ENCODE measurements at regions not wholly inside any gene's neighbourhood (a gene's known extent, or its start where the extent isn't known, plus 50 kb on each side); places are given as distances from the start of the nearest gene placed in this dataset.

- Histone ChIP-seq H3K4me1 (no peaks in the 10 kb centered on the region), H3K27ac (replicated peaks in 1 of 4) (no peak overlapping the region), H3K4me3 (no peak overlapping the region), H3K9me3 (no peaks in the 10 kb centered on the region), H3K27me3 (no peaks in the 10 kb centered on the region), H3K36me3 (no peaks in the 10 kb centered on the region)
- WGBS: 84% methylated on average over 6 of the region's 6 CpGs
- intact Hi-C loops (cut with DNase I): no loop called here
- DNase-seq (ENCODE audit: extremely low spot score): no peak
- TF ChIP-seq POLR2AphosphoS5 (IDR thresholded peaks at IDR 0.05) (no peak), EP300 (IDR thresholded peaks at IDR 0.05) (no peak), CTCF (IDR thresholded peaks at IDR 0.05) (no peak), POLR2A (IDR thresholded peaks at IDR 0.05; ENCODE audit: low read depth) (no peak)
Measured at GRCh38 chr2:228786901-228787300, 484.2 kb downstream of the PID1 start.

DNA sequence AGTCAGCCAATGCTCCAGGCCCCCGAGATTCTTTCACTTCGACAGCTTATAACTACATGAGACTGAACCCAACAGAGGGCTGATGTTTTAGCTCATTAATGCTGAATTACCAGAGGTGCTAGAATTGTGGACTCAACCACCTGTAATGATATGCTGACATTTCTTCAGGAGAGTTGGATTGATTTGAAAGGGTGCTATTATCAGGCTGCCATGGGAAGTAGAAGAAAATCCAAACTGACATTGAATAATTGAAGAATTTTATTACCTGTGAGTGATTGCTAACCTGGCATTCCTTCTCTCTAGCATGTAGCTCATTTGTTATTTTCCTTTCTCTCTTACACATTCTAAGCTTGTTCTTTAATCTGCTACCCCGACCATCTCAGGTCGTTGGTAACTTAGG is 488.8 kb downstream of the PID1 start:
- Histone ChIP-seq H3K27ac (replicated peaks in 1 of 4) (no peak overlapping the region), H3K27me3 (no peaks in the 10 kb centered on the region), H3K4me1 (no peaks in the 10 kb centered on the region), H3K36me3 (no peaks in the 10 kb centered on the region), H3K9me3 (no peaks in the 10 kb centered on the region), H3K4me3 (no peak overlapping the region)
- TF ChIP-seq EP300 (IDR thresholded peaks at IDR 0.05) (no peak), POLR2AphosphoS5 (IDR thresholded peaks at IDR 0.05) (no peak), CTCF (IDR thresholded peaks at IDR 0.05) (no peak), POLR2A (IDR thresholded peaks at IDR 0.05; ENCODE audit: low read depth) (no peak)
- intact Hi-C loops (cut with DNase I): no loop called here
- DNase-seq (ENCODE audit: extremely low spot score): no peak
- 82% methylated on average over 4 of the region's 4 CpGs for WGBS

DNA sequence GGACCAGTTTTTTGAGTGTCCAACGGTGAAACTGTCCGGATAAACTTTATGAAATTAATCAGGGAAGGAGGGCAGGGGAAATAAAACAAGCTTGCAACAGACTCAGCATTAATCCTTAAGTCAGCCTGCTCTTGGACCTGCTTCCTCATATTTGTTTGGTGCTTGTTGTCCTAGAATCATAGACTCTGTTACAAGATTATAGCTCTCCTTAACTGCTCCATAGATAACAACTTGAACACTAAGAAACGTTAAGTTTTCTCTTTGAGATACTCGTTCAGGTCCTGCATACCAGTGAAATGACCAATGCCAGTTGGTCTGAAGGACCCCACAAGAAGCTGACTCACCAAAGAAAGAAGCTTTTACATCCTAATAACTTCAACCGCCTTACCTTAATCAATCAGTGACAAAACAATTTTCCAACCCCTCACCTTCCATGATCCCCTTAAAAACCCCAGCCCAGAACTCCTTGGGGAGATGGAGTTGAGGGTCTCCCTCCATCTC is 493.2 kb downstream of the PID1 start:
- no peak for TF ChIP-seq POLR2AphosphoS5 (IDR thresholded peaks at IDR 0.05)
- no peak for TF ChIP-seq EP300 (IDR thresholded peaks at IDR 0.05)
- no peak for TF ChIP-seq POLR2A (IDR thresholded peaks at IDR 0.05; ENCODE audit: low read depth)
- TF ChIP-seq CTCF (IDR thresholded peaks at IDR 0.05): no peak
- Histone ChIP-seq H3K4me3 (no peak overlapping the region), H3K36me3 (no peaks in the 10 kb centered on the region), H3K27ac (replicated peaks in 1 of 4) (no peak overlapping the region), H3K4me1 (no peaks in the 10 kb centered on the region), H3K9me3 (no peaks in the 10 kb centered on the region), H3K27me3 (no peaks in the 10 kb centered on the region)
- DNase-seq (ENCODE audit: extremely low spot score): no peak
- intact Hi-C loops (cut with DNase I): no loop called here
- 74% methylated on average over 5 of the region's 5 CpGs for WGBS

DNA sequence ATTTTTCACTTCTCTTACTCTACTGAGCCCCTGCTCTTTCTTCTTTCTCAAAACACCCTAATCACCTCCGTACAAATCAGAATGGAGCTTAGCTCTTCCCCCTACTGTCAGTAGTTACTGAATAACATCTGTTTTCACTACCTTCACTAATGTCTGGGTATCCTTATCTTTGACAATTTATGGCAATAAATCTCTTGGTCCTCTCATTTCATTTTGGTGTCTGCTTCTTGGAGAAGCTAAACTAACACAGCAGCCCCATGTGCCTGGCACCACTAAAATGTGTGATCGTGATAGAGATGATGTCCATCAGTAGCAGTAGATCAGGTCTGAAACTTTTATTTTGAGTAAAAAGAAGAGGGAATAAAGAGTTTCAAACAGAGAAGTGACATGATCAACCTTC is 496.5 kb downstream of the PID1 start:
- no peak overlapping the region for H3K27ac ChIP-seq (replicated peaks in 1 of 4)
- TF ChIP-seq EP300 (IDR thresholded peaks at IDR 0.05) (no peak), POLR2A (IDR thresholded peaks at IDR 0.05; ENCODE audit: low read depth) (no peak), POLR2AphosphoS5 (IDR thresholded peaks at IDR 0.05) (no peak), CTCF (IDR thresholded peaks at IDR 0.05) (no peak)
- no peaks in the 10 kb centered on the region for H3K36me3 ChIP-seq
- H3K4me3 ChIP-seq: no peak overlapping the region
- WGBS: 70% methylated on average over 2 of the region's 2 CpGs
- DNase-seq (ENCODE audit: extremely low spot score): no peak
- intact Hi-C loops (cut with DNase I): no loop called here
- H3K9me3 ChIP-seq: no peaks in the 10 kb centered on the region
- peaks cover 0 to 6% (median 0%) of the 10 kb centered on the region in 4 donors for H3K4me1 ChIP-seq
- H3K27me3 ChIP-seq: no peaks in the 10 kb centered on the region

- Histone ChIP-seq H3K9me3 (no peaks in the 10 kb centered on the region), H3K36me3 (no peaks in the 10 kb centered on the region), H3K27ac (replicated peaks in 1 of 4) (peak overlapping the region; percentile 41 to 64 (median 58)), H3K27me3 (no peaks in the 10 kb centered on the region), H3K4me1 (peaks cover 0 to 9% (median 0%) of the 10 kb centered on the region in 4 donors), H3K4me3 (no peak overlapping the region)
- intact Hi-C loops (cut with DNase I): no loop called here
- DNase-seq (ENCODE audit: extremely low spot score): no peak
- peak; percentile 19 for TF ChIP-seq EP300 (IDR thresholded peaks at IDR 0.05)
- peak in 1 of 2 donors; percentile 55 for TF ChIP-seq POLR2AphosphoS5 (IDR thresholded peaks at IDR 0.05)
- no peak for TF ChIP-seq POLR2A (IDR thresholded peaks at IDR 0.05; ENCODE audit: low read depth)
- TF ChIP-seq CTCF (IDR thresholded peaks at IDR 0.05): no peak
- 45% methylated on average over 1 of the region's 1 CpG for WGBS
Measured at GRCh38 chr2:228771774-228772173, 499.3 kb downstream of the PID1 start.
